Neural cell (in vitro differentiated cells): ENCODE measurements at regions not wholly inside any gene's neighbourhood (a gene's known extent, or its start where the extent isn't known, plus 50 kb on each side); places are given as distances from the start of the nearest gene placed in this dataset.

Source experiments
- H2AFZ ChIP-seq: fragments of 200-600, 300-800 bp; sonication (generic), shearing (Covaris generic); 2 replicates; pipeline ENCODE4 v1.6.0; 2014; ENCODE audit warnings: low read depth, mild to moderate bottlenecking, antibody characterized with exemption, low read length, moderate library complexity
- H3F3A ChIP-seq: fragments of 200-600 bp; shearing (Covaris generic); 2 replicates; pipeline ENCODE4 v1.6.1; 2016; ENCODE audit warnings: mild to moderate bottlenecking, moderate library complexity, mixed read lengths, antibody characterized with exemption, low read length; ENCODE audit not compliant: insufficient read depth, poor library complexity, severe bottlenecking
- H3K27ac ChIP-seq: fragments of 200-600, 300-800 bp; sonication (generic), shearing (Covaris generic); 2 replicates; pipeline ENCODE4 v1.5.1; 2014; ENCODE audit warnings: mild to moderate bottlenecking, low read length, moderate library complexity
- H3K27me3 ChIP-seq: fragments of 300-800, 200-600 bp; sonication (generic), shearing (Covaris generic); 2 replicates; pipeline ENCODE4 v1.6.0; 2014; ENCODE audit warnings: mild to moderate bottlenecking, low read depth, low read length, moderate library complexity; ENCODE audit not compliant: insufficient read depth
- H3K36me3 ChIP-seq: fragments of 300-800, 200-600 bp; sonication (generic), shearing (Covaris generic); 2 replicates; pipeline ENCODE4 v1.5.1; 2014; ENCODE audit warnings: mild to moderate bottlenecking, antibody characterized with exemption, low read length, moderate library complexity; ENCODE audit not compliant: insufficient read depth
- H3K4me2 ChIP-seq: fragments of 300-800, 200-600 bp; sonication (generic), shearing (Covaris generic); 2 replicates; pipeline ENCODE4 v1.6.0; 2014; ENCODE audit warnings: mild to moderate bottlenecking, low read length
- H3K4me3 ChIP-seq: fragments of 300-800, 200-600 bp; sonication (generic), shearing (Covaris generic); 2 replicates; pipeline ENCODE4 v1.5.1; 2014; ENCODE audit warnings: mild to moderate bottlenecking, low read length, moderate library complexity
- H3K79me2 ChIP-seq: fragments of 200-600 bp; shearing (Covaris generic); replicated peaks from 2 replicates; pipeline ENCODE4 v1.6.0; 2014; ENCODE audit warnings: mild to moderate bottlenecking, low read length, moderate library complexity; ENCODE audit not compliant: insufficient read depth
- H3K9ac ChIP-seq: fragments of 300-800, 200-600 bp; sonication (generic), shearing (Covaris generic); 2 replicates; pipeline ENCODE4 v1.6.1; 2016; ENCODE audit warnings: mild to moderate bottlenecking, low read length, mixed read lengths
- H3K9me2 ChIP-seq: fragments of 200-600 bp; shearing (Covaris generic); 2 replicates; pipeline ENCODE4 v1.6.1; 2016; ENCODE audit warnings: mild to moderate bottlenecking, low read length, mixed read lengths; ENCODE audit not compliant: insufficient read depth
- H3K9me3 ChIP-seq: fragments of 200-600, 300-800 bp; sonication (generic), shearing (Covaris generic); 2 replicates; pipeline ENCODE4 v1.6.1; 2016; ENCODE audit warnings: mild to moderate bottlenecking, mixed run types, low read length, moderate library complexity, mixed read lengths
- H4K20me1 ChIP-seq: fragments of 200-600 bp; shearing (Covaris generic); 2 replicates; pipeline ENCODE4 v1.6.1; 2016; ENCODE audit warnings: mild to moderate bottlenecking, mixed run types; ENCODE audit not compliant: insufficient read depth
- CTCF ChIP-seq: fragments of 450-650 bp; IDR thresholded peaks from 2 replicates; pipeline ENCODE4 v1.5.1; 2014; ENCODE audit warnings: antibody characterized with exemption, mild to moderate bottlenecking, moderate library complexity; ENCODE audit not compliant: poor library complexity, severe bottlenecking
- EP300 ChIP-seq: fragments of 450-650 bp; conservative IDR thresholded peaks from 2 replicates; pipeline ENCODE4 v1.6.1; 2014; ENCODE audit warnings: antibody characterized with exemption, mild to moderate bottlenecking, moderate library complexity; ENCODE audit not compliant: poor library complexity, severe bottlenecking
- EZH2 ChIP-seq: fragments of 200-600, 300-800 bp; shearing (Covaris generic), sonication (generic); IDR thresholded peaks from 2 replicates; pipeline ENCODE4 v1.6.1; 2014; ENCODE audit warnings: antibody characterized with exemption, low read length, borderline replicate concordance, mild to moderate bottlenecking; ENCODE audit not compliant: insufficient read depth, poor library complexity, severe bottlenecking
- MXI1 ChIP-seq: fragments of 450-650 bp; conservative IDR thresholded peaks from 2 replicates; pipeline ENCODE4 v1.6.1; 2014; ENCODE audit warnings: antibody characterized with exemption, mild to moderate bottlenecking; ENCODE audit not compliant: poor library complexity, severe bottlenecking
- POLR2AphosphoS5 ChIP-seq: IDR thresholded peaks from 2 replicates; pipeline ENCODE4 v1.6.1; 2012
- RAD21 ChIP-seq: fragments of 450-650 bp; conservative IDR thresholded peaks from 2 replicates; pipeline ENCODE4 v1.6.1; 2014; ENCODE audit warnings: antibody characterized with exemption, mild to moderate bottlenecking, moderate library complexity
- SMC3 ChIP-seq: fragments of 450-650 bp; conservative IDR thresholded peaks from 2 replicates; pipeline ENCODE4 v1.6.1; 2014; ENCODE audit warnings: antibody characterized with exemption, mild to moderate bottlenecking, moderate library complexity; ENCODE audit not compliant: poor library complexity
- TAF1 ChIP-seq: IDR thresholded peaks from 2 replicates; pipeline ENCODE4 v1.6.1; 2012; ENCODE audit warnings: low read depth
- TF ChIP-seq, protein P1 (sequence below): IDR thresholded peaks from 2 replicates; pipeline ENCODE4 v1.6.1; 2012; ENCODE audit warnings: borderline replicate concordance

DNA sequence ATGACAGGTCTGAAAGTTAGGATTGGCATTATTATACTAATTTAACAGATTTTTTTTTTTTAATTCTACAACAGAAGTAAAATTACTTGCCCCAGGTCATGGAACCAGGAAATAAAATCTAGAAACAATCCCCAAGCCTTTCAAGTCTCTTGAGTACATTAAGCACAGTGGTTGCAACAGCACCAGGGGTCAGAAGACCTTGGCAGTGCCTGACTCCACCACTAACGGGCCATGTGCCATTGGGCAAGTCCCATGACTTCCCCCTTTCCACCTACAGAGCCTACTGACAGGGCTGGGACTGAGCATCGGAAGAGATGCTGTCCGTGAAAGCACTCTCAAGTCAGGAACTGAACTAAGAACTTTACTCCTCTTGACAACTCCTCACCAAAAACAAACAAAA lies 98.6 kb upstream of the AKIP1 start:
- Histone ChIP-seq H3K79me2 (peaks cover 8% of the 10 kb centered on the region), H3K9me3 (no peaks in the 10 kb centered on the region), H3K9ac (no peak overlapping the region), H3K9me2 (no peaks in the 10 kb centered on the region), H3K4me3 (no peak overlapping the region), H4K20me1 (no peaks in the 10 kb centered on the region), H3K27ac (no peak overlapping the region), H3K27me3 (no peaks in the 10 kb centered on the region), H3K36me3 (no peaks in the 10 kb centered on the region), H2AFZ (no peak overlapping the region), H3F3A (no peaks in the 10 kb centered on the region), H3K4me2 (no peak overlapping the region)
- TF ChIP-seq CTCF (no peak), SMC3 (no peak), POLR2AphosphoS5 (no peak), RAD21 (no peak), TAF1 (no peak), EP300 (no peak), EZH2 (no peak), MXI1 (no peak)
- TF ChIP-seq, protein P1, sequence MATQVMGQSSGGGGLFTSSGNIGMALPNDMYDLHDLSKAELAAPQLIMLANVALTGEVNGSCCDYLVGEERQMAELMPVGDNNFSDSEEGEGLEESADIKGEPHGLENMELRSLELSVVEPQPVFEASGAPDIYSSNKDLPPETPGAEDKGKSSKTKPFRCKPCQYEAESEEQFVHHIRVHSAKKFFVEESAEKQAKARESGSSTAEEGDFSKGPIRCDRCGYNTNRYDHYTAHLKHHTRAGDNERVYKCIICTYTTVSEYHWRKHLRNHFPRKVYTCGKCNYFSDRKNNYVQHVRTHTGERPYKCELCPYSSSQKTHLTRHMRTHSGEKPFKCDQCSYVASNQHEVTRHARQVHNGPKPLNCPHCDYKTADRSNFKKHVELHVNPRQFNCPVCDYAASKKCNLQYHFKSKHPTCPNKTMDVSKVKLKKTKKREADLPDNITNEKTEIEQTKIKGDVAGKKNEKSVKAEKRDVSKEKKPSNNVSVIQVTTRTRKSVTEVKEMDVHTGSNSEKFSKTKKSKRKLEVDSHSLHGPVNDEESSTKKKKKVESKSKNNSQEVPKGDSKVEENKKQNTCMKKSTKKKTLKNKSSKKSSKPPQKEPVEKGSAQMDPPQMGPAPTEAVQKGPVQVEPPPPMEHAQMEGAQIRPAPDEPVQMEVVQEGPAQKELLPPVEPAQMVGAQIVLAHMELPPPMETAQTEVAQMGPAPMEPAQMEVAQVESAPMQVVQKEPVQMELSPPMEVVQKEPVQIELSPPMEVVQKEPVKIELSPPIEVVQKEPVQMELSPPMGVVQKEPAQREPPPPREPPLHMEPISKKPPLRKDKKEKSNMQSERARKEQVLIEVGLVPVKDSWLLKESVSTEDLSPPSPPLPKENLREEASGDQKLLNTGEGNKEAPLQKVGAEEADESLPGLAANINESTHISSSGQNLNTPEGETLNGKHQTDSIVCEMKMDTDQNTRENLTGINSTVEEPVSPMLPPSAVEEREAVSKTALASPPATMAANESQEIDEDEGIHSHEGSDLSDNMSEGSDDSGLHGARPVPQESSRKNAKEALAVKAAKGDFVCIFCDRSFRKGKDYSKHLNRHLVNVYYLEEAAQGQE: no peak

DNA sequence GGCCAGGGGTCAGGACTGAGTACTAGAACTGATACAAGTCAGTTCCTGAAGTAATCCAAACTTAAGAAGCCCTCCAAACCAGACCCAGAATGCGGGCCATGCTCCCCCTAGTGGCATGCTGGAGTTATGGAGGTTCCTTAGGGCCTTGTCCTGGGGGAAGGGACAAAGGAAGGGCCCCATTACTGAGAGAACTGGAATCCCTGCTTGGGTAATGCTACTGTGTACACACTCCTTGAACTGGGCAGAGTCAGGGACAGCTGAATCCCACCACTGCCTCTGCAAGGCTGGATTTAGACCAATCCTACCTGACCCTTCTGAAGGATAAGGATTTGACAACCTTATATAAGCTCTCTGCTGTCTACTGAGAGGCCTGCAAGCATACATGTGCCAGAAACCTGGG lies 97.3 kb upstream of the AKIP1 start:
- H3K9ac ChIP-seq: no peak overlapping the region
- TF ChIP-seq CTCF (peak; percentile 53), POLR2AphosphoS5 (no peak), RAD21 (peak; percentile 19), SMC3 (peak; percentile 19)
- no peak overlapping the region for H2AFZ ChIP-seq
- H3K9me2 ChIP-seq: no peaks in the 10 kb centered on the region
- no peaks in the 10 kb centered on the region for H4K20me1 ChIP-seq
- no peaks in the 10 kb centered on the region for H3K9me3 ChIP-seq
- H3K27me3 ChIP-seq: no peaks in the 10 kb centered on the region
- no peak overlapping the region for H3K27ac ChIP-seq
- H3F3A ChIP-seq: no peaks in the 10 kb centered on the region
- H3K4me3 ChIP-seq: no peak overlapping the region
- H3K36me3 ChIP-seq: no peaks in the 10 kb centered on the region
- H3K4me2 ChIP-seq: no peak overlapping the region
- no peaks in the 10 kb centered on the region for H3K79me2 ChIP-seq
